Nucleus accumbens (tissue), 56 donors: ENCODE measurements at regions not wholly inside any gene's neighbourhood (a gene's known extent, or its start where the extent isn't known, plus 50 kb on each side); places are given as distances from the start of the nearest gene placed in this dataset.

ENCODE experiments used
- DNase-seq, 56 donors: peaks; one replicate each; lab custom pipeline; 2025; lab: John Stamatoyannopoulos, UW

DNA sequence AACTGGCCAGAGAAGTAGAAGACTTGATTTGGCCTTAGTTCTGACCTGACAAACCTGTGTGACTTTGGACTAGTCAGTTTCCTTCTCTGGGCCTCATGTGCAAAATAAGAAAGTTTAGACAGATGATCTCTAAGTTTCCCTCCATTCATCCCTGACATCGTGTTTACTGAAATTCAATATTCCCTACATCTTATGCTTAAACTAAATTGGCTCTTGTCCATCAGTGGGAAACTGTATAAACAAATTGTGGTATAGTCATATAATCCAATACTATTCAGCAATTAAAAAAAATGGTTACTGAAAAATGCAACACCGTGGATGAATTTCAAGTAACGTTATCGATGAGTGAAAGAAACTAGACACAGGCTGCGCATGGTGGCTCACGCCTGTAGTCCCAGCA, 64.4 kb upstream of the HRH1 start:
- no peak for DNase-seq

DNA sequence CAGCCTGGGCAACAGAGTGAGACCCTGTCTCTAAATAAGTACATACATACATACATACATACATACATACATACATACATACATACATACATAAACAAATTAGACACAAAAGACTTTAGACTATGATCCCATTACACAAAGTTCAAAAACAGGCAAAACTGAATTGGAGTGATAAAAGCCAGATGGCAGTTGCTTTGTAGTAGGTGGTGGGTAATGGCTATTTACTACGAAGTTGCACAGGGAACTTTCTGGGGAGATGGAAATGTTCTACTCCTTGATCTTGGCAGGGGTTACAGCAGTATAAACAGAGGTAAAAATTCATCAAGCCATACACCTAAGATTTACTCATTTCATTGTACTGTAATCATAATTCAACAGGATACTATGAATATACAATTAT, 63.7 kb upstream of the HRH1 start:
- DNase-seq: no peak

DNA sequence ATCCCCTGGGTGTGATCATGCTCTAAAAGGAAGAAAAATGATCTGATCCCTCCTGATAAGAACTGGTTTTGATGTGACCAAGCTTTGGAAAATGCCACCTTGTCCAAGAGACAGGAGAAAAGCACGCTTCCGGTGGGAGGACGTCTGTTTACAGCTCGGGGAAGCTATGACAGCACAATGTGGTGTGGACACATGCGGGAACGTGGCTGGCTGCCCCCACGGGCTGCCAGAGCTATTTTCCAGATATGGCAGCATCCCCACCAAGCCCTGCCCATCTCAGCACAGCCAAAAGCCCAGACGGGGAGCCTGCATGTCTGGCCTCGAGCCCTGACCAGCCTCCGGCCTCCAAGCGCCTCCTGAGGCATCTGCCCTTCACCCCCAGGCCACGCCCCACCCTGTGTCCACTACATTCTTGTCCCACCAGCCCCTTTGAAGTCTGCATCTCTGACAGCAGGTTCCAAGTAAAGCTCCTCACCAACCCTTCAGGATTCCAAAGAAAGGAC, 63.2 kb upstream of the HRH1 start:
- no peak for DNase-seq

DNA sequence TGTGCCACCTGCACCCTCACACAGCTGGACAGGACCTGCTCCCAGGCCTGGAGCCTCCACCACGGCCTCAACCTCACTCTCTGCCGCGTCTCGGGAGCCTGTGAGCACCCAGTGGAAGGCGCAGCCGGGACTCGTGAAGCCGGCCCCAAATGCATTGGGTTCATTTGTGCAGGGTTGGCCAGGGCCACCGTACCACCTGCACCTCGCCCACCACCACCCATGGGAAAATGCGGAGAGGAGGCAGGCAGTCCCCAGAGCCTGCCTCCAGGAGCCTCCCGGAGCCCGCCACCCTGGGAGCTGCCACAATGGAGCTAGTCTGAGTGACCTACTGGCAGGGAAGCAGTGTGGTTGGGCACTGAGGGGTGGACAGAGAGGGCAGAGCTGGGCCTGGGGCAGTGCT, 62.5 kb upstream of the HRH1 start:
- DNase-seq: no peak

DNA sequence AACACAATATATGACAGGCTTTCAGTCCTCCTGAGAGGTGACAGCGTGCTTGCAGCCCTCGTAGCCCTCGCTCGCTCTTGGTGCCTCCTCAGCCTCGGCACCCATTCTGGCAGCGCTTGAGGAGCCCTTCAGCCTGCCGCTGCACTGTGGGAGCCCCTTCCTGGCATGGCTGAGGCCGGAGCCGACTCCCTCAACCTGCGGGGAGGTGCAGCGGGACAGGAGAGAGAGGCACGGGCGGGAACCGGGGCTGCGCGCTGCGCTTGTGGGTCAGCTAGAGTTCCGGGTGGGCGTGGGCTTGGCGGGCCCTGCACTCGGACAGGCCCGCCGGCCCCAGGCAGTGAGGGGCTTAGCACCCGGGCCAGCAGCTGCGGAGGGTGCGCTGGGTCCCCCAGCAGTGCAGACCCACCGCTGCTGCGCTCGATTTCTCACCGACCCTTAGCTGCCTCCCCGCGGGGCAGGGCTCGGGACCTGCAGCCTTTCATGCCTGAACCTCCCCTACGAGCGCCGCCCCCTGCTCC, 60.4 kb upstream of the HRH1 start:
- no peak for DNase-seq

DNA sequence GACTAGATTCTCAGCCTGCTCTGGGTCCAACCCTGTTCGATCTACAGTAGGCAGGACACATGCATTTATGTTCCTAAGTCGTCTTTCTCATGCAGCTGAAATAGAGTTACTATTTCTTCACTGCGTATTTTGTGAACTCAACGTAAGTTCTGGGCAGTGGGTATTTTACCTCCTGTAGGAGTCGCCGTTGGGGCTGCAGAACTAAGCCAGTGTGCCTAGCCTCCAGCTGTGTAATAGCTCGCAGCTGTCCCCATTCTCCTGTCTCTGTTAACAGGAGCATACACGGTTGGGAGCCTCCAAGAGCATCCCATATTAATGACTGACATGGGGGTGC, 58.4 kb upstream of the HRH1 start:
- no peak for DNase-seq

DNA sequence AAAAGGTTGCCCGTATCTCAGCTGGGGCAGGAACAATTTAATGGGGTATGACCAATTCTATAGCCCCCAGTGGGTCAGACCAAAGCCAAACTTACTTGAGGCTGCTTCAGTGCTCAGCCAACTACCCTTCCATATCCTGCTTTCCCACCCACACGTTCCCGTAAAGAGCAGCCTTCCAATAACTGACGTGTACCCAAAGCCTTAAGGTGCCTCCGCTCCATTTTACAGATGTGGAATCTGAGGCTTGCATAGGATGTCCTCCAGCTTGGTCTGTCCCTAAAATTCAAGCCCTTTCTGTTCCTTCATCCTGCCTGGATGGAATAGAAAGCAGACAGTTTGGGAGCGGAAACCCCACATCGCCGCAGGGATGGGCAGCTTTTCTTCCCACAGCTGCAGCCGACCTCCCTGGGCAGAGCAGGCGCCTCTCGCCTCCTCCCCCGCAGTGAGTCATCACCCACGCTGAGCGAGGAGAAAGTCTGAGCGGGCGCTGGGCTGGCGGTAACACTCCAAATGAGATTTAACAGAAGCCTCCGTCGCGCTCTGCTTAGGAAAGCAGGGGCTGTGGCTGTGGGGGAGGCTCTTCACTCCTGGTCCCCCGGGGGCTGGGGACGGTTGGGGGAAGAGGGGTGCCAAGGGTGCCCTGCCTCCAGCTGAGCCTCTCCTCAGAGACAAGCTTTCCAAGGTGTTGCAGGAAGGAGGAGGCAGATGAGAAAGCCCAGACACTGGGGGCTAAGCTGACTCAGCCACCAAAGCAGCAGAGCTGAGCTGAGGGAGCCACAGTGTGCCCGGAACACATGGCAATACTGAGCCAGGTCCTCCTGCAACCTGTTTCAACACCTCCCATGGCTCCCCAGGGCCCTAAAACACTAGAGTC, 57.8 kb upstream of the HRH1 start:
- DNase-seq: peak in 37 of 56 donors; percentile 5 to 75 (median 37)

DNA sequence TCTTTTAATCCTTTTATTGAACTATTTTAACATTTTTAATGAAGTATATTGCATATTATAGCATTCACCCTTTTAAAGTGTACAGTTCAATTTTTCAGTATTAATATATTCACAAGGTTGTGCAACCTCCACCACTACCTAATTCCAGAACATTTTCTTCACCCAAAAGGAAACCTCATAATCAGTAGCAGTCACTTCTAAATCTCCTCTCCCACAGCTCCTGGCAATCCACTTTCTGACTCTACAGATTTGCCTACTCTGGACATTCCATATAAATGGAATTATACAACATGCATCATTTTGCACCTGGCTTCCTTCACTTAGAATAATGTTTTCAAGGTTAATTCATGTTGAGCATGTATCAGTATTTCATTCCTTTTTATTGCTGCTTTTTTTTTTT, 55.0 kb upstream of the HRH1 start:
- no peak for DNase-seq
